ENCODE measurements at regions not wholly inside any gene's neighbourhood (a gene's known extent, or its start where the extent isn't known, plus 50 kb on each side); places are given as distances from the start of the nearest gene placed in this dataset.

DNA sequence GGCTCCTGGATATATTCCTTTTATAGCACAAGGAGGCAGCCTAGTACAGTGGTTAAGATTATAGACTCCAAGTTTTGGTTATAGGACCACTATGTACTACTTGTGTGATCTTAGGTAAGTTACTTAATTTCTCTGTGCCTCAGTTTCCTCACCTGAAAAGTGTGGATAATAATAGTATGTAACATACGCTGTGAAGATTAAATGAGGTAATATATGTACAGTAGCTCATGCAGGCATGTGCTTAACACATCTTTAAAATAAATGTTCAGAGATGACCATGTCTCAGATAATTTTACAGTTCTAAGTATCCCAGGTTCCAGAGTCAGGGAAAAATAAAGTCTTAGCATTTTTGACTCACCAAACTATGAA, 55.7 kb upstream of the TRABD2B start:
- Histone ChIP-seq H3K4me3 (ENCODE audit: insufficient read depth, low read depth, low read length) (no peak overlapping the region), H3K18ac (ENCODE audit: low read depth, low read length) (no peak overlapping the region), H3K27me3 (ENCODE audit: control insufficient read depth, insufficient read depth, low read length) (no peaks in the 10 kb centered on the region), H2BK5ac (ENCODE audit: low read depth, low read length, poor library complexity, severe bottlenecking) (no peak overlapping the region), H3K14ac (replicated peaks; ENCODE audit: low read depth, low read length) (no peak overlapping the region), H2BK15ac (ENCODE audit: low read depth, low read length) (no peak overlapping the region), H2BK20ac (ENCODE audit: low read depth, low read length) (no peak overlapping the region), H4K8ac (ENCODE audit: low read depth in 2 of 2, low read length in 2 of 2) (no peak overlapping the region), H3K9me1 (ENCODE audit: insufficient read depth, low read length) (no peaks in the 10 kb centered on the region), H2AFZ (replicated peaks; ENCODE audit: low read length, poor library complexity) (no peak overlapping the region), H3K79me1 (ENCODE audit: low read depth in 1 of 2, low read length in 2 of 2) (no peaks in the 10 kb centered on the region), H4K20me1 (ENCODE audit: insufficient read depth, low read length) (no peaks in the 10 kb centered on the region), H3K27ac (ENCODE audit: insufficient read depth, low read length) (no peak overlapping the region), H3K4ac (ENCODE audit: low read depth, low read length) (no peak overlapping the region), H3K9ac (ENCODE audit: low read depth, low read length) (no peak overlapping the region), H3K9me3 (ENCODE audit: control insufficient read depth, insufficient read depth, low read length) (no peaks in the 10 kb centered on the region), H3K4me1 (ENCODE audit: control insufficient read depth, insufficient read depth, low read length) (no peaks in the 10 kb centered on the region), H3K23ac (ENCODE audit: low read depth, low read length) (no peak overlapping the region), H2AK5ac (ENCODE audit: low read depth, low read length) (no peak overlapping the region), H3K4me2 (ENCODE audit: low read depth, low read length) (no peak overlapping the region), H3K56ac (ENCODE audit: extremely low read depth, insufficient read depth, low read length) (no peak overlapping the region), H4K91ac (ENCODE audit: insufficient read depth, low read depth, low read length) (no peak overlapping the region), H2AK9ac (replicated peaks; ENCODE audit: low read depth, low read length, poor library complexity) (no peak overlapping the region), H4K5ac (ENCODE audit: low read depth, low read length) (no peak overlapping the region), H3K36me3 (ENCODE audit: control insufficient read depth, insufficient read depth, low read length) (no peaks in the 10 kb centered on the region), H2BK120ac (ENCODE audit: low read depth, low read length) (no peak overlapping the region)
- dilution Hi-C loops (cut with HindIII; ENCODE audit: low sequenced_read_pairs, unreplicated experiment) (no loop called here), intact Hi-C loops (cut with micrococcal nuclease) (no loop called here), in situ Hi-C loops (cut with MboI; ENCODE audit: low sequenced_read_pairs) (no loop called here)
- no peak for TF ChIP-seq CHD1 (IDR thresholded peaks at IDR 0.05; ENCODE audit: low read depth, low read length)
- TF ChIP-seq FOS (IDR thresholded peaks at IDR 0.05; ENCODE audit: low read depth, low read length): no peak
- no peak for TF ChIP-seq NFE2L2 (IDR thresholded peaks at IDR 0.05; ENCODE audit: low read depth, low read length)
- TF ChIP-seq BHLHE40 (IDR thresholded peaks at IDR 0.05; ENCODE audit: low read depth, low read length): no peak
- no peak for TF ChIP-seq RFX5 (IDR thresholded peaks at IDR 0.05; ENCODE audit: low read depth, low read length)
- TF ChIP-seq SMC3 (IDR thresholded peaks at IDR 0.05; ENCODE audit: low read depth, low read length): no peak
- ATAC-seq (ENCODE audit: low read depth) (no peak), DNase-seq (no peak)
- no TSS peak for BruUV-seq (replicated peaks)
- ChIA-PET CTCF (no interaction called here), POLR2A (ENCODE audit: unreplicated experiment) (no interaction called here)
- no CpG with 5 or more reads among the region's 1 CpG for WGBS, 2 experiments (ENCODE audit: extremely low coverage in 2 of 2, insufficient read length in 1 of 2)

All from IMR-90 (cell line).